ENCODE measurements at regions not wholly inside any gene's neighbourhood (a gene's known extent, or its start where the extent isn't known, plus 50 kb on each side); places are given as distances from the start of the nearest gene placed in this dataset.

- DNase-seq (ENCODE audit: low read depth, low spot score) (no peak), ATAC-seq (no peak)
- ChIA-PET POLR2A (no interaction called here), CTCF (no interaction called here)
- H3K9me3 ChIP-seq (ENCODE audit: control insufficient read depth, insufficient read depth, low read depth, low read length), result no peaks in the 10 kb centered on the region
- H3K27me3 ChIP-seq (ENCODE audit: control insufficient read depth, insufficient read depth, low read length), result no peaks in the 10 kb centered on the region
- TF ChIP-seq TCF7L2 (IDR thresholded peaks at IDR 0.05; ENCODE audit: low read depth, low read length), result no peak
- TF ChIP-seq POLR2AphosphoS5 (IDR thresholded peaks at IDR 0.05; ENCODE audit: low read depth, low read length), result no peak
- TF ChIP-seq SIN3A (IDR thresholded peaks at IDR 0.05; ENCODE audit: borderline replicate concordance, insufficient read depth, low read depth, low read length), result no peak
- TF ChIP-seq CTCF (IDR thresholded peaks at IDR 0.05), result no peak
- TF ChIP-seq REST (IDR thresholded peaks at IDR 0.05; ENCODE audit: insufficient read depth in 1 of 2, low read depth in 2 of 2, low read length in 1 of 2), result no peak
- BruUV-seq (replicated peaks), result no TSS peak
- no peaks in the 10 kb centered on the region for H3K36me3 ChIP-seq (ENCODE audit: control insufficient read depth, insufficient read depth, low read length)
- intact Hi-C loops (cut with micrococcal nuclease; ENCODE audit: unreplicated experiment), result no loop called here
- in situ Hi-C loops (cut with HindIII; ENCODE audit: low pct_unique_long_range_greater_than_20kb, low sequenced_read_pairs), result no loop called here
- no peaks in the 10 kb centered on the region for H3K4me1 ChIP-seq (ENCODE audit: control insufficient read depth, insufficient read depth, low read length)
- H3K4me3 ChIP-seq (ENCODE audit: low read depth in 2 of 2, low read length in 2 of 2), result no peak overlapping the region
- no peak overlapping the region for H3K27ac ChIP-seq (ENCODE audit: low read length)
Observed at GRCh38 chr3:174376346-174376745, 482.8 kb upstream of the NAALADL2 start.

GRCh38 chr3:174377096-174377495 is 482.0 kb upstream of the NAALADL2 start:
- no peaks in the 10 kb centered on the region for H3K27me3 ChIP-seq (ENCODE audit: control insufficient read depth, insufficient read depth, low read length)
- H3K9me3 ChIP-seq (ENCODE audit: control insufficient read depth, insufficient read depth, low read depth, low read length), result no peaks in the 10 kb centered on the region
- in situ Hi-C loops (cut with HindIII; ENCODE audit: low pct_unique_long_range_greater_than_20kb, low sequenced_read_pairs) (no loop called here), intact Hi-C loops (cut with micrococcal nuclease; ENCODE audit: unreplicated experiment) (no loop called here)
- ATAC-seq, result no peak
- POLR2A ChIA-PET, result no interaction called here
- no TSS peak for BruUV-seq (replicated peaks)
- H3K4me3 ChIP-seq (ENCODE audit: low read depth in 2 of 2, low read length in 2 of 2), result no peak overlapping the region
- H3K4me1 ChIP-seq (ENCODE audit: control insufficient read depth, insufficient read depth, low read length), result no peaks in the 10 kb centered on the region
- no peak for DNase-seq (ENCODE audit: low read depth, low spot score)
- CTCF ChIA-PET, result no interaction called here
- TF ChIP-seq REST (IDR thresholded peaks at IDR 0.05; ENCODE audit: insufficient read depth in 1 of 2, low read depth in 2 of 2, low read length in 1 of 2), result no peak
- no peak for TF ChIP-seq SIN3A (IDR thresholded peaks at IDR 0.05; ENCODE audit: borderline replicate concordance, insufficient read depth, low read depth, low read length)
- no peak for TF ChIP-seq CTCF (IDR thresholded peaks at IDR 0.05)
- TF ChIP-seq POLR2AphosphoS5 (IDR thresholded peaks at IDR 0.05; ENCODE audit: low read depth, low read length), result no peak
- TF ChIP-seq TCF7L2 (IDR thresholded peaks at IDR 0.05; ENCODE audit: low read depth, low read length), result no peak
- H3K36me3 ChIP-seq (ENCODE audit: control insufficient read depth, insufficient read depth, low read length), result no peaks in the 10 kb centered on the region
- H3K27ac ChIP-seq (ENCODE audit: low read length), result no peak overlapping the region
